ENCODE measurements at regions not wholly inside any gene's neighbourhood (a gene's known extent, or its start where the extent isn't known, plus 50 kb on each side); places are given as distances from the start of the nearest gene placed in this dataset.

DNA sequence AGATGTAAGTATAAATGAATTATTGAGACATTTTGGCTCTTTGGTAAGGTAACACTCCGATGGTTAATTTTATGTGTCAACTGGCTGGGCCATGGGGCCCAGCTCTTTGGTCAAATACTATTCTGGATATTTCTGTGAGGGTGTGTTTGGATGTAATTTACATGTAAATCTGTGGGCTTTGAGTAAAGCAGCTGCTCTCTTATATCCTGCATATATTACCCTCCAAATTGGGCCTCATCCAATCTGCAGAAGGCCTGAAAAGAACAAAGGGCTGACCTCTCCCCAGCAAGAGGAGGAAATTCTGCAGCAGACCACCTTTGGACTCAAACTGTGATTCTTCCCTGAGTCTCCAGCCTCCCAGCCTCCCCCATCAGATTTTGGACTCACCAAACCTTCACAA lies 464.1 kb downstream of the PLCL1 start:
- WGBS, 2 donors (ENCODE audit: extremely low coverage in 2 of 2, insufficient read length in 2 of 2, insufficient replicate concordance in 1 of 2): no CpG with 5 or more reads among the region's 1 CpG
- H3K9me3 ChIP-seq (replicated peaks in 1 of 2; ENCODE audit: control insufficient read depth in 2 of 2, insufficient read depth in 1 of 2, low read depth in 1 of 2, low read length in 2 of 2): no peaks in the 10 kb centered on the region
- DNase-seq (ENCODE audit: low spot score): no peak
- H2BK5ac ChIP-seq (ENCODE audit: low read length): no peak overlapping the region
- no peak overlapping the region for H2AK5ac ChIP-seq (ENCODE audit: low read depth, low read length)
- no peaks in the 10 kb centered on the region for H3K79me1 ChIP-seq (ENCODE audit: low read depth, low read length)
- H2BK12ac ChIP-seq (ENCODE audit: low read length): no peak overlapping the region
- peaks cover 0 to 2% of the 10 kb centered on the region in 2 donors for H3K4me1 ChIP-seq (ENCODE audit: control insufficient read depth in 2 of 2, insufficient read depth in 1 of 2, low read depth in 1 of 2, low read length in 2 of 2)
- no peaks in the 10 kb centered on the region for H3K27me3 ChIP-seq (ENCODE audit: control insufficient read depth in 3 of 3, insufficient read depth in 3 of 3, low read depth in 1 of 3, low read length in 3 of 3)
- no peak overlapping the region for H3K4me3 ChIP-seq (ENCODE audit: low read length in 2 of 2)
- H2AFZ ChIP-seq (ENCODE audit: low read length): no peak overlapping the region
- no peak overlapping the region for H4K91ac ChIP-seq (ENCODE audit: low read depth, low read length, poor library complexity)
- no peak overlapping the region for H2BK120ac ChIP-seq (ENCODE audit: low read depth, low read length)
- H3K18ac ChIP-seq (ENCODE audit: low read length): no peak overlapping the region
- H3K4me2 ChIP-seq (ENCODE audit: insufficient read depth, low read length, poor library complexity, severe bottlenecking): no peak overlapping the region
- no peak overlapping the region for H3K14ac ChIP-seq (ENCODE audit: low read length)
- H2BK15ac ChIP-seq (ENCODE audit: low read length): no peak overlapping the region
- H3K23ac ChIP-seq (ENCODE audit: low read depth, low read length, poor library complexity): no peak overlapping the region
- no peak overlapping the region for H3K27ac ChIP-seq (replicated peaks; ENCODE audit: low read length)
- H3K36me3 ChIP-seq (replicated peaks in 1 of 2; ENCODE audit: control insufficient read depth in 2 of 2, insufficient read depth in 2 of 2, low read length in 2 of 2): no peaks in the 10 kb centered on the region
- no peak overlapping the region for H4K8ac ChIP-seq (ENCODE audit: low read depth, low read length)
- H3K9ac ChIP-seq (ENCODE audit: low read depth, low read length, poor library complexity): no peak overlapping the region
- H3K4ac ChIP-seq (ENCODE audit: low read length): no peak overlapping the region

DNA sequence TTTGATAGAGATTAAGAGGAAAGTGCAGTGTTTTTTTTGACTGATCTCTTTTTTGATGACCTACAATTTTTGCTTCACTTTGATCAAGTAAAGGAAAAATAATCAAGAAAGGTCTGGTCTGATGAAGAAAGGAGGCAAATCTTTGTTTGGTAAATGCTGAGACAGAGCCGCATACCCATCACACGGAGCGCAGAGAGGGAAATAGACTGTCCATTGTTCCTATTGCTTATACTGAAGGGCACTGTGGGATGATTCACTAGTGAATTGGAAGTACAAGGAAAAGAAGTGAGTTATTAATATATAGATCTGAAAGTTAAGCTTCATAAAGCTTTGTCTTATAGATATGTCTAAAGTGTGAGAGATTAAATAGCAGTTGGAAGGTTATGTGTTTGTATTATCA lies 455.1 kb downstream of the PLCL1 start:
- Histone ChIP-seq H3K9me3 (replicated peaks in 1 of 2; ENCODE audit: control insufficient read depth in 2 of 2, insufficient read depth in 1 of 2, low read depth in 1 of 2, low read length in 2 of 2) (no peaks in the 10 kb centered on the region), H3K4me3 (ENCODE audit: low read length in 2 of 2) (no peak overlapping the region), H2AK5ac (ENCODE audit: low read depth, low read length) (no peak overlapping the region), H3K18ac (ENCODE audit: low read length) (no peak overlapping the region), H2BK12ac (ENCODE audit: low read length) (no peak overlapping the region), H3K4me2 (ENCODE audit: insufficient read depth, low read length, poor library complexity, severe bottlenecking) (no peak overlapping the region), H2BK120ac (ENCODE audit: low read depth, low read length) (no peak overlapping the region), H2BK5ac (ENCODE audit: low read length) (no peak overlapping the region), H3K23ac (ENCODE audit: low read depth, low read length, poor library complexity) (no peak overlapping the region), H3K9ac (ENCODE audit: low read depth, low read length, poor library complexity) (no peak overlapping the region), H3K4me1 (ENCODE audit: control insufficient read depth in 2 of 2, insufficient read depth in 1 of 2, low read depth in 1 of 2, low read length in 2 of 2) (no peaks in the 10 kb centered on the region), H3K79me1 (ENCODE audit: low read depth, low read length) (no peaks in the 10 kb centered on the region), H4K8ac (ENCODE audit: low read depth, low read length) (no peak overlapping the region), H3K36me3 (replicated peaks in 1 of 2; ENCODE audit: control insufficient read depth in 2 of 2, insufficient read depth in 2 of 2, low read length in 2 of 2) (no peaks in the 10 kb centered on the region), H4K91ac (ENCODE audit: low read depth, low read length, poor library complexity) (no peak overlapping the region), H3K27ac (replicated peaks; ENCODE audit: low read length) (no peak overlapping the region), H3K14ac (ENCODE audit: low read length) (no peak overlapping the region), H3K27me3 (ENCODE audit: control insufficient read depth in 3 of 3, insufficient read depth in 3 of 3, low read depth in 1 of 3, low read length in 3 of 3) (no peaks in the 10 kb centered on the region), H2AFZ (ENCODE audit: low read length) (no peak overlapping the region), H2BK15ac (ENCODE audit: low read length) (no peak overlapping the region), H3K4ac (ENCODE audit: low read length) (no peak overlapping the region)
- no peak for DNase-seq (ENCODE audit: low spot score)
- WGBS, 2 donors (ENCODE audit: extremely low coverage in 2 of 2, insufficient read length in 2 of 2, insufficient replicate concordance in 1 of 2): no CpG with 5 or more reads among the region's 3 CpGs

DNA sequence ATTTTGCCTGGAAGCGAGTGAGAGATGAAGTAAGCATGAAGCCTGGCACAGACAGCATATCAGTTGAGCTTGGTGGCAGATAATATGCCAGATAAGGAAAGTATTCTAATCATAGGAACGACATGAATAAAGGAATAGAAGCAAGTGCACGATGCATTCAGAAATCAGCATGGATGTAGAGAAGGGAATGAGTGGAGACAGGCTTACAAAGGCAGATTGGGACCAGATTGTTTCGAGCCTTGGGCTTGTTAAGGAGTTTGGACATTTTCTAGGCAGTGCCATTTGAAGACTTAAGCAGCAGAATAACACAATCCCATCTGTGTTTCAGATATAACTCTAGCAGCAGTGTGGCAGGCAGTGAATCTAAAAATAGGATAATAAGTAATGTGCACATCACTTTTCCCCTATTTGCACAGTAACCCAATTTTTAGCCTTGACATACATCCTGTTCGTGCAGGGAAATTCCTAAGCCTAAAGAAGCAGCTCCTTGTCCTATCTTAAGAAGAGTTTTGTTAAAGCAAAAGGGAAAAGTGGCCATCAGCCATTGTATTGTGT lies 450.2 kb downstream of the PLCL1 start:
- Histone ChIP-seq H4K91ac (ENCODE audit: low read depth, low read length, poor library complexity) (no peak overlapping the region), H3K4me2 (ENCODE audit: insufficient read depth, low read length, poor library complexity, severe bottlenecking) (no peak overlapping the region), H2BK5ac (ENCODE audit: low read length) (no peak overlapping the region), H3K23ac (ENCODE audit: low read depth, low read length, poor library complexity) (no peak overlapping the region), H4K8ac (ENCODE audit: low read depth, low read length) (no peak overlapping the region), H2BK15ac (ENCODE audit: low read length) (no peak overlapping the region), H3K14ac (ENCODE audit: low read length) (no peak overlapping the region), H3K18ac (ENCODE audit: low read length) (no peak overlapping the region), H2AFZ (ENCODE audit: low read length) (no peak overlapping the region), H3K4me3 (ENCODE audit: low read length in 2 of 2) (no peak overlapping the region), H2BK12ac (ENCODE audit: low read length) (no peak overlapping the region), H3K79me1 (ENCODE audit: low read depth, low read length) (no peaks in the 10 kb centered on the region), H3K9ac (ENCODE audit: low read depth, low read length, poor library complexity) (no peak overlapping the region), H3K4ac (ENCODE audit: low read length) (no peak overlapping the region), H2AK5ac (ENCODE audit: low read depth, low read length) (no peak overlapping the region), H3K4me1 (ENCODE audit: control insufficient read depth in 2 of 2, insufficient read depth in 1 of 2, low read depth in 1 of 2, low read length in 2 of 2) (no peaks in the 10 kb centered on the region), H3K36me3 (replicated peaks in 1 of 2; ENCODE audit: control insufficient read depth in 2 of 2, insufficient read depth in 2 of 2, low read length in 2 of 2) (no peaks in the 10 kb centered on the region), H3K9me3 (replicated peaks in 1 of 2; ENCODE audit: control insufficient read depth in 2 of 2, insufficient read depth in 1 of 2, low read depth in 1 of 2, low read length in 2 of 2) (no peaks in the 10 kb centered on the region), H2BK120ac (ENCODE audit: low read depth, low read length) (no peak overlapping the region), H3K27me3 (ENCODE audit: control insufficient read depth in 3 of 3, insufficient read depth in 3 of 3, low read depth in 1 of 3, low read length in 3 of 3) (no peaks in the 10 kb centered on the region), H3K27ac (replicated peaks; ENCODE audit: low read length) (no peak overlapping the region)
- no CpG with 5 or more reads among the region's 5 CpGs for WGBS, 2 donors (ENCODE audit: extremely low coverage in 2 of 2, insufficient read length in 2 of 2, insufficient replicate concordance in 1 of 2)
- DNase-seq (ENCODE audit: low spot score): no peak

DNA sequence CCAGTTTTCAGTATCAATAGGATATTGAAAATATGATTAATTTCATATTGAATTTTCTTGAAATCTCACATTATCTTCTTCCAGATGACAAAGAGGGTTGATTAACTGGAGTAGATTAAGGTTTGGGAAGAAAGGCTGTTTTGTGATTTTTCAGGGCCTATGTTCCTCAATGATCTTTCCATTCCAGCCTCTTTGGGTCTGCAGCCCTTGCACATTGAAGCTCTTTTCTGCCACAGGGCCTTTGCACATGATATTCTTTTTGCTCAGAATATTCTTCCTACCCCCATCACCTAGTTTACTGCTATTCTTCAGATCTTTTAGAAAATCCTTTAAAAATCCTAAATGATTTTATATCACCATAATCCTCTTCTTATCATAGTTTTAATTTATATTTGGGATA lies 449.6 kb downstream of the PLCL1 start:
- Histone ChIP-seq H3K9ac (ENCODE audit: low read depth, low read length, poor library complexity) (no peak overlapping the region), H3K27me3 (ENCODE audit: control insufficient read depth in 3 of 3, insufficient read depth in 3 of 3, low read depth in 1 of 3, low read length in 3 of 3) (no peaks in the 10 kb centered on the region), H4K91ac (ENCODE audit: low read depth, low read length, poor library complexity) (no peak overlapping the region), H3K23ac (ENCODE audit: low read depth, low read length, poor library complexity) (no peak overlapping the region), H3K18ac (ENCODE audit: low read length) (no peak overlapping the region), H2BK12ac (ENCODE audit: low read length) (no peak overlapping the region), H3K14ac (ENCODE audit: low read length) (no peak overlapping the region), H3K9me3 (replicated peaks in 1 of 2; ENCODE audit: control insufficient read depth in 2 of 2, insufficient read depth in 1 of 2, low read depth in 1 of 2, low read length in 2 of 2) (no peaks in the 10 kb centered on the region), H3K4ac (ENCODE audit: low read length) (no peak overlapping the region), H3K79me1 (ENCODE audit: low read depth, low read length) (no peaks in the 10 kb centered on the region), H2AFZ (ENCODE audit: low read length) (no peak overlapping the region), H2BK15ac (ENCODE audit: low read length) (no peak overlapping the region), H4K8ac (ENCODE audit: low read depth, low read length) (no peak overlapping the region), H2AK5ac (ENCODE audit: low read depth, low read length) (no peak overlapping the region), H3K4me2 (ENCODE audit: insufficient read depth, low read length, poor library complexity, severe bottlenecking) (no peak overlapping the region), H2BK5ac (ENCODE audit: low read length) (no peak overlapping the region), H3K4me3 (ENCODE audit: low read length in 2 of 2) (no peak overlapping the region), H2BK120ac (ENCODE audit: low read depth, low read length) (no peak overlapping the region), H3K4me1 (ENCODE audit: control insufficient read depth in 2 of 2, insufficient read depth in 1 of 2, low read depth in 1 of 2, low read length in 2 of 2) (no peaks in the 10 kb centered on the region), H3K36me3 (replicated peaks in 1 of 2; ENCODE audit: control insufficient read depth in 2 of 2, insufficient read depth in 2 of 2, low read length in 2 of 2) (no peaks in the 10 kb centered on the region), H3K27ac (replicated peaks; ENCODE audit: low read length) (no peak overlapping the region)
- DNase-seq (ENCODE audit: low spot score): no peak
